PC-3 (cell line): ENCODE measurements at regions not wholly inside any gene's neighbourhood (a gene's known extent, or its start where the extent isn't known, plus 50 kb on each side); places are given as distances from the start of the nearest gene placed in this dataset.

Experiments
- ATAC-seq: fragments of 200-7000 bp; cut with Tn5 transposase; 2 replicates; pipeline ENCODE4 v1.9.1; 2020; ENCODE audit warnings: mild to moderate bottlenecking, moderate library complexity
- BruUV-seq: library from RNA; stranded (reverse); fragments of 400-500 nt; replicated peaks from 2 replicates; lab custom pipeline; 2021; lab: Mats Ljungman, UMichigan
- CTCF ChIA-PET: fragments of 300-600 bp; sonication (Branson Sonifier 250); formaldehyde crosslinking; loops from one replicate; lab custom pipeline; 2022; ENCODE audit warnings: antibody characterized with exemption; lab: Charles Lee
- POLR2A ChIA-PET: fragments of 300-600 bp; sonication (Branson Sonifier 250); formaldehyde crosslinking; loops from one replicate; lab custom pipeline; 2022; ENCODE audit warnings: antibody characterized with exemption; ENCODE audit not compliant: unreplicated experiment; lab: Charles Lee
- DNase-seq: peaks from one replicate; pipeline ENCODE4 v3.0.0-alpha.2; 2015
- H2AFZ ChIP-seq: fragments of 300-600 bp; sonication (generic); 2 replicates; pipeline ENCODE4 v1.6.0; 2016; ENCODE audit warnings: antibody characterized with exemption, low read length
- H3F3A ChIP-seq: fragments of 300-600 bp; sonication (generic); one replicate; pipeline ENCODE4 v1.6.0; 2017; ENCODE audit warnings: antibody characterized with exemption, low read length, control low read depth, mild to moderate bottlenecking; ENCODE audit not compliant: unreplicated experiment
- H3K27ac ChIP-seq: fragments of 300-600 bp; sonication (generic); 2 replicates; pipeline ENCODE4 v1.5.1; 2016; ENCODE audit warnings: mild to moderate bottlenecking, low read length
- H3K27me3 ChIP-seq: fragments of 300-600 bp; sonication (generic); 2 replicates; pipeline ENCODE4 v1.6.1; 2016; ENCODE audit warnings: low read length, mixed read lengths
- H3K36me3 ChIP-seq: fragments of 300-600 bp; sonication (generic); 2 replicates; pipeline ENCODE4 v1.6.1; 2016; ENCODE audit warnings: low read depth, mixed run types, low read length, mixed read lengths
- H3K4me1 ChIP-seq: fragments of 300-600 bp; sonication (generic); 2 replicates; pipeline ENCODE4 v1.5.1; 2016; ENCODE audit warnings: low read length; ENCODE audit not compliant: insufficient read depth
- H3K4me2 ChIP-seq: fragments of 300-600 bp; sonication (generic); 2 replicates; pipeline ENCODE4 v1.6.0; 2016; ENCODE audit warnings: low read length
- H3K4me3 ChIP-seq: fragments of 300-600 bp; sonication (generic); 2 replicates; pipeline ENCODE4 v1.5.1; 2016; ENCODE audit warnings: mild to moderate bottlenecking, low read length, mixed read lengths
- H3K79me2 ChIP-seq: fragments of 300-600 bp; sonication (generic); 2 replicates; pipeline ENCODE4 v1.6.1; 2017; ENCODE audit warnings: low read length, mixed read lengths
- H3K9ac ChIP-seq: fragments of 300-600 bp; sonication (generic); 2 replicates; pipeline ENCODE4 v1.6.0; 2016; ENCODE audit warnings: mild to moderate bottlenecking, low read length
- H3K9me2 ChIP-seq: fragments of 300-600 bp; sonication (generic); replicated peaks from 2 replicates; pipeline ENCODE4 v1.6.1; 2016; ENCODE audit warnings: mixed run types, low read length, mixed read lengths
- H3K9me3 ChIP-seq: fragments of 300-600 bp; sonication (generic); 2 replicates; pipeline ENCODE4 v1.6.1; 2016; ENCODE audit warnings: low read length, mixed read lengths
- H4K20me1 ChIP-seq: fragments of 300-600 bp; sonication (generic); 2 replicates; pipeline ENCODE4 v1.6.1; 2016; ENCODE audit warnings: low read length, mixed read lengths
- CTCF ChIP-seq: fragments of 300-600 bp; sonication (generic); conservative IDR thresholded peaks from 2 replicates; pipeline ENCODE4 v1.5.1; 2017; ENCODE audit warnings: antibody characterized with exemption, low read depth, mild to moderate bottlenecking, low read length
- EZH2 ChIP-seq: fragments of 300-600 bp; sonication (generic); IDR thresholded peaks from one replicate; pipeline ENCODE4 v1.6.1; 2017; ENCODE audit warnings: antibody characterized with exemption, mild to moderate bottlenecking, low read length; ENCODE audit not compliant: unreplicated experiment
- EZH2phosphoT487 ChIP-seq: fragments of 300-600 bp; sonication (generic); IDR thresholded peaks from 2 replicates; pipeline ENCODE4 v1.6.1; 2018; ENCODE audit warnings: mild to moderate bottlenecking, antibody characterized with exemption, low read length, borderline replicate concordance
- intact Hi-C: fragments of 100-400 bp; cut with micrococcal nuclease; formaldehyde crosslinking; loops from 2 replicates; pipeline ENCODE4 v1.9.0; 2023

GRCh38 chr2:77629539-77629938, 107.4 kb upstream of the LRRTM4 start:
- no peaks in the 10 kb centered on the region for H3K4me1 ChIP-seq
- H3K9ac ChIP-seq, result no peak overlapping the region
- no peak for ATAC-seq
- ChIA-PET POLR2A (no interaction called here), CTCF (no interaction called here)
- no TSS peak for BruUV-seq
- H3K9me3 ChIP-seq, result peaks cover 11% of the 10 kb centered on the region; the same call in 1 of the 2 replicates
- intact Hi-C loops, result no loop called here
- DNase-seq, result no peak
- TF ChIP-seq CTCF (no peak), EZH2 (no peak), EZH2phosphoT487 (no peak)
- no peaks in the 10 kb centered on the region for H3K9me2 ChIP-seq
- no peaks in the 10 kb centered on the region for H3F3A ChIP-seq
- H4K20me1 ChIP-seq, result no peaks in the 10 kb centered on the region
- H3K27me3 ChIP-seq, result no peaks in the 10 kb centered on the region
- H3K4me2 ChIP-seq, result no peak overlapping the region
- H2AFZ ChIP-seq, result no peak overlapping the region
- no peak overlapping the region for H3K27ac ChIP-seq
- H3K79me2 ChIP-seq, result no peaks in the 10 kb centered on the region
- H3K4me3 ChIP-seq, result no peak overlapping the region
- H3K36me3 ChIP-seq, result no peaks in the 10 kb centered on the region

GRCh38 chr2:77631007-77631406, 108.8 kb upstream of the LRRTM4 start:
- CTCF ChIA-PET, result no interaction called here
- Histone ChIP-seq H3K9ac (no peak overlapping the region), H3K4me3 (no peak overlapping the region), H2AFZ (no peak overlapping the region), H3K9me2 (no peaks in the 10 kb centered on the region), H3K27me3 (no peaks in the 10 kb centered on the region), H3K4me1 (no peaks in the 10 kb centered on the region), H4K20me1 (no peaks in the 10 kb centered on the region), H3F3A (no peaks in the 10 kb centered on the region), H3K27ac (no peak overlapping the region), H3K36me3 (no peaks in the 10 kb centered on the region), H3K4me2 (no peak overlapping the region), H3K79me2 (no peaks in the 10 kb centered on the region), H3K9me3 (peaks cover 12% of the 10 kb centered on the region; the same call in 1 of the 2 replicates)
- no TSS peak for BruUV-seq
- no peak for DNase-seq
- intact Hi-C loops, result no loop called here
- no peak for TF ChIP-seq CTCF
- TF ChIP-seq EZH2, result no peak
- TF ChIP-seq EZH2phosphoT487, result no peak
- ATAC-seq, result no peak
- POLR2A ChIA-PET, result no interaction called here

GRCh38 chr2:77633601-77634000, 111.4 kb upstream of the LRRTM4 start:
- TF ChIP-seq CTCF (no peak), EZH2 (no peak), EZH2phosphoT487 (no peak)
- BruUV-seq, result no TSS peak
- no peak for ATAC-seq
- no peak overlapping the region for H3K4me2 ChIP-seq
- ChIA-PET POLR2A (no interaction called here), CTCF (no interaction called here)
- H3F3A ChIP-seq, result no peaks in the 10 kb centered on the region
- no peaks in the 10 kb centered on the region for H3K27me3 ChIP-seq
- no peak for DNase-seq
- H3K36me3 ChIP-seq, result no peaks in the 10 kb centered on the region
- H2AFZ ChIP-seq, result no peak overlapping the region
- H3K9ac ChIP-seq, result no peak overlapping the region
- H3K4me1 ChIP-seq, result no peaks in the 10 kb centered on the region
- peaks cover 20% of the 10 kb centered on the region for H3K9me3 ChIP-seq
- intact Hi-C loops, result no loop called here
- no peak overlapping the region for H3K4me3 ChIP-seq
- H3K27ac ChIP-seq, result no peak overlapping the region
- H3K9me2 ChIP-seq, result no peaks in the 10 kb centered on the region
- no peaks in the 10 kb centered on the region for H3K79me2 ChIP-seq
- no peaks in the 10 kb centered on the region for H4K20me1 ChIP-seq
